Right atrium auricular region (tissue), 2 donors: ENCODE measurements at regions not wholly inside any gene's neighbourhood (a gene's known extent, or its start where the extent isn't known, plus 50 kb on each side); places are given as distances from the start of the nearest gene placed in this dataset.
A peak's percentile ranks its signal among the peaks of the same experiment; 100 is the strongest.

Experiments used
- DNase-seq: peaks from one replicate; pipeline ENCODE4 v3.0.0-alpha.2; 2019; ENCODE audit warnings: low spot score
- H3K27ac ChIP-seq, 2 donors: fragments of 200-600 bp; sonication (generic); 1 replicate in 1 of 2; 2 replicates in 1 of 2; pipeline ENCODE4 v1.5.1; 2016 to 2019
- H3K27me3 ChIP-seq, 2 donors: fragments of 200-600 bp; sonication (generic); one replicate each; pipeline versions ENCODE4 v1.5.1 to v1.6.0; 2017 to 2019
- H3K36me3 ChIP-seq: fragments of 200-600 bp; sonication (generic); one replicate; pipeline ENCODE4 v1.5.1; 2016
- H3K4me1 ChIP-seq, 2 donors: fragments of 200-600 bp; sonication (generic); one replicate each; pipeline versions ENCODE4 v1.5.1 to v1.6.0; 2017 to 2019
- H3K4me3 ChIP-seq, 2 donors: fragments of 200-600 bp; sonication (generic); 1 replicate in 1 of 2; 2 replicates in 1 of 2; pipeline ENCODE4 v1.5.1; 2017 to 2019; ENCODE audit warnings: mild to moderate bottlenecking in 1 of 2, moderate library complexity in 1 of 2
- H3K9me3 ChIP-seq, 2 donors: fragments of 200-600 bp; sonication (generic); one replicate each; pipeline ENCODE4 v1.5.1; 2019
- CTCF ChIP-seq, 2 donors: fragments of 200-600 bp; sonication (generic); IDR thresholded peaks; one replicate each; pipeline ENCODE4 v1.5.1; 2019; ENCODE audit warnings: antibody characterized with exemption in 2 of 2

DNA sequence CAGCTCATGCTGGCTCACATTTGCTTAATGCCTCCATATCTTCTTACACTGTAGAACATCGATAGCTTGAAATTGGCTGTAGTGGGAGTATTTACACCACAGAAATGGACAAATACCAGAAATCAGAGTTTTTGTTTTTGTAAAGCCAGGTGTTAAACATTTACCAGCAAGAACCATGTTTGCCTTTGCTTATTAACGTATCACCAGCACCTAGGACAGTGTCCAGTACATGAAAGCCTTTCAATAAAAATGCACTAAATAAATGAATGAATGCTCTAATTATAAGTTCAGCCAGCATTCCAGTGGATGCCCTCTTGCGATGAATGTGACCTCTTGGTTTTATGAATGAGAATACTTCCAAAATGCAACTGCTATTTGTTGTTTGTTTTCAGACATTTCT is 140.4 kb upstream of the VLDLR start:
- Histone ChIP-seq H3K4me3 (no peak overlapping the region), H3K4me1 (no peaks in the 10 kb centered on the region), H3K36me3 (no peaks in the 10 kb centered on the region), H3K9me3 (no peaks in the 10 kb centered on the region), H3K27me3 (no peaks in the 10 kb centered on the region), H3K27ac (no peak overlapping the region)
- TF ChIP-seq CTCF (IDR thresholded peaks at IDR 0.05): no peak
- no peak for DNase-seq

- no peak overlapping the region for H3K4me3 ChIP-seq
- H3K4me1 ChIP-seq: peaks cover 0 to 13% of the 10 kb centered on the region in 2 donors
- H3K9me3 ChIP-seq: no peaks in the 10 kb centered on the region
- no peak for TF ChIP-seq CTCF (IDR thresholded peaks at IDR 0.05)
- peak overlapping the region; percentile 21 to 52 for H3K27ac ChIP-seq
- H3K27me3 ChIP-seq: no peaks in the 10 kb centered on the region
- DNase-seq: no peak
- H3K36me3 ChIP-seq: no peaks in the 10 kb centered on the region
Measured at GRCh38 chr9:2486988-2487387, 134.6 kb upstream of the VLDLR start.

- DNase-seq: no peak
- Histone ChIP-seq H3K27ac (no peak overlapping the region), H3K4me3 (no peak overlapping the region), H3K4me1 (peaks cover 0 to 39% of the 10 kb centered on the region in 2 donors), H3K27me3 (no peaks in the 10 kb centered on the region), H3K36me3 (no peaks in the 10 kb centered on the region), H3K9me3 (no peaks in the 10 kb centered on the region)
- TF ChIP-seq CTCF (IDR thresholded peaks at IDR 0.05): no peak
Measured at GRCh38 chr9:2489838-2490314, 131.7 kb upstream of the VLDLR start.

GRCh38 chr9:2492161-2492560 is 129.4 kb upstream of the VLDLR start:
- H3K36me3 ChIP-seq: no peaks in the 10 kb centered on the region
- H3K27me3 ChIP-seq: no peaks in the 10 kb centered on the region
- no peak overlapping the region for H3K4me3 ChIP-seq
- no peaks in the 10 kb centered on the region for H3K9me3 ChIP-seq
- no peak overlapping the region for H3K27ac ChIP-seq
- DNase-seq: no peak
- H3K4me1 ChIP-seq: peaks cover 0 to 48% of the 10 kb centered on the region in 2 donors
- TF ChIP-seq CTCF (IDR thresholded peaks at IDR 0.05): no peak

GRCh38 chr9:2493109-2493508 is 128.5 kb upstream of the VLDLR start:
- H3K36me3 ChIP-seq: no peaks in the 10 kb centered on the region
- H3K27me3 ChIP-seq: no peaks in the 10 kb centered on the region
- no peaks in the 10 kb centered on the region for H3K9me3 ChIP-seq
- no peak for DNase-seq
- H3K4me3 ChIP-seq: no peak overlapping the region
- peaks cover 0 to 44% of the 10 kb centered on the region in 2 donors for H3K4me1 ChIP-seq
- no peak for TF ChIP-seq CTCF (IDR thresholded peaks at IDR 0.05)
- peak overlapping the region; percentile 42 to 58 for H3K27ac ChIP-seq

DNA sequence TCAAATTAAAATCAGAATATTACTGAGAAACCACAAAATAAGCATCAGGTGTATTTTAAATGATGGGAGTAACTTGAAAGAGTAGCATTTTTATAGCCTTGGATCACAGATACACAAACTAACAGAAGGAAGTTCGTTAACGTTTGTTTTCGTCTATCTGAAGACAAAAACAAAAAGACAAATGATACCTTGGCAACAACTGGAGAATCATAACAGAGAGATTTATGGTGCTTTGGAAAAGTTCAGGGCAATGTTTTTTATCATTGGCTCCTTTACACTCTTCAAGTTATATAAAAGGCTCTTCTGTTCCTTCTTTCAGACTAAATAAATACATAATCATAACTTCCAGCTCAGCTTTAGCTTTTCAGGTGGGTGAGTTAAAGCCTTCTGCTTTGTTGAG is 128.1 kb upstream of the VLDLR start:
- H3K27me3 ChIP-seq: no peaks in the 10 kb centered on the region
- TF ChIP-seq CTCF (IDR thresholded peaks at IDR 0.05): no peak
- no peaks in the 10 kb centered on the region for H3K36me3 ChIP-seq
- H3K4me1 ChIP-seq: peaks cover 0 to 43% of the 10 kb centered on the region in 2 donors
- peak overlapping the region; percentile 42 to 58 for H3K27ac ChIP-seq
- H3K4me3 ChIP-seq: no peak overlapping the region
- no peaks in the 10 kb centered on the region for H3K9me3 ChIP-seq
- DNase-seq: no peak
